K562 (cell line): ENCODE measurements at regions not wholly inside any gene's neighbourhood (a gene's known extent, or its start where the extent isn't known, plus 50 kb on each side); places are given as distances from the start of the nearest gene placed in this dataset.

Source experiments
- BHLHE40 ChIP-seq: IDR thresholded peaks from 2 replicates; pipeline ENCODE4 v1.6.1; 2011; ENCODE audit warnings: low read length, improper control_type of control experiment
- CBFA2T3 ChIP-seq: fragments of 450-650 bp; IDR thresholded peaks from 2 replicates; pipeline ENCODE4 v1.6.1; 2017
- FOXP4 ChIP-seq: sonication (generic); formaldehyde crosslinking; IDR thresholded peaks from 2 replicates; pipeline ENCODE4 v1.8.0; 2022; ENCODE audit warnings: mild to moderate bottlenecking, missing genetic modification reagents, borderline replicate concordance
- RAD51 ChIP-seq: fragments of 450-650 bp; IDR thresholded peaks from 2 replicates; pipeline ENCODE4 v1.7.1; 2016; ENCODE audit warnings: low read depth, mild to moderate bottlenecking, borderline replicate concordance
- RFX5 ChIP-seq: IDR thresholded peaks from 2 replicates; pipeline ENCODE4 v1.6.1; 2011; ENCODE audit warnings: low read depth, mild to moderate bottlenecking, improper control_type of control experiment, low read length
- SMARCC2 ChIP-seq: fragments of 450-650 bp; IDR thresholded peaks from 2 replicates; pipeline ENCODE4 v1.6.1; 2017; ENCODE audit warnings: antibody characterized with exemption, moderate library complexity, mild to moderate bottlenecking, low read depth
- TCF7L2 ChIP-seq: fragments of 150-350 bp; IDR thresholded peaks from 2 replicates; pipeline ENCODE4 v1.6.1; 2016; ENCODE audit warnings: low read depth, mild to moderate bottlenecking, low read length, moderate library complexity
- ZBTB8A ChIP-seq: fragments of 450-650 bp; IDR thresholded peaks from 2 replicates; pipeline ENCODE4 v1.6.1; 2018; ENCODE audit warnings: mild to moderate bottlenecking, moderate library complexity; ENCODE audit not compliant: partially characterized antibody
- ZNF124 ChIP-seq: sonication (generic); formaldehyde crosslinking; IDR thresholded peaks from 2 replicates; pipeline ENCODE4 v1.8.1; 2022; ENCODE audit warnings: missing genetic modification reagents
- ZNF407 ChIP-seq: fragments of 450-650 bp; IDR thresholded peaks from 2 replicates; pipeline ENCODE4 v1.6.1; 2016; ENCODE audit warnings: low read depth
- ZNF609 ChIP-seq: sonication (generic); formaldehyde crosslinking; IDR thresholded peaks from 2 replicates; pipeline ENCODE4 v1.8.1; 2023; ENCODE audit warnings: missing genetic modification reagents, mild to moderate bottlenecking, borderline replicate concordance
- ZNF785 ChIP-seq: fragments of 250-450 bp; sonication (Bioruptor Pico); IDR thresholded peaks from 2 replicates; pipeline ENCODE4 v1.4.0; 2020; ENCODE audit warnings: mild to moderate bottlenecking

- TF ChIP-seq ZNF609 (CRISPR knock-in tag) (no peak), RFX5 (no peak), RAD51 (no peak), CBFA2T3 (peak; percentile 96), ZBTB8A (no peak), FOXP4 (CRISPR knock-in tag) (no peak), BHLHE40 (peak; percentile 54; the same call in 1 of the 2 replicates), TCF7L2 (no peak), ZNF785 (CRISPR knock-in tag) (no peak), ZNF124 (CRISPR knock-in tag) (no peak), SMARCC2 (peak; percentile 94), ZNF407 (no peak)
Observed at GRCh38 chr7:140242057-140243031, 65.6 kb upstream of the KDM7A start (continued).
